Urothelium cell line (cell line): ENCODE measurements at regions not wholly inside any gene's neighbourhood (a gene's known extent, or its start where the extent isn't known, plus 50 kb on each side); places are given as distances from the start of the nearest gene placed in this dataset.

ENCODE experiments used
- DNase-seq: peaks from one replicate; pipeline ENCODE4 v3.0.0; 2011; ENCODE audit warnings: low spot score, mixed read lengths
- FAIRE-seq: peaks from 2 replicates; lab custom pipeline; 2011; peaks lifted over from hg19 to GRCh38; lab: Jason Lieb, UNC

DNA sequence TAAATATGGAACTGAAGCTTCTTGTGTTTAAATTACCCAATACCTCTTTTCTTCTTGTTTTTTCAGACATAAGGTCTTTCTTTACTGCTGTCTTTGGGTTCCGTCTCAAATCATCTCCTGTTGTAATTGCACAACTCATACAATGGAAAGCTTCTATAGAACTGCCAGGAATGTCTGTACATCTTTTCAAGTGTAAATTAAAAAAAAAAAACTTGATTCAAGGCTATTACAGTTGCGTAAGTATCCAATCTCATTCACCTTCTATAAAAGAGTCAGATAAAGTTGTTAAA is 243.5 kb downstream of the ICE1 start:
- no peak for FAIRE-seq
- DNase-seq, result no peak

DNA sequence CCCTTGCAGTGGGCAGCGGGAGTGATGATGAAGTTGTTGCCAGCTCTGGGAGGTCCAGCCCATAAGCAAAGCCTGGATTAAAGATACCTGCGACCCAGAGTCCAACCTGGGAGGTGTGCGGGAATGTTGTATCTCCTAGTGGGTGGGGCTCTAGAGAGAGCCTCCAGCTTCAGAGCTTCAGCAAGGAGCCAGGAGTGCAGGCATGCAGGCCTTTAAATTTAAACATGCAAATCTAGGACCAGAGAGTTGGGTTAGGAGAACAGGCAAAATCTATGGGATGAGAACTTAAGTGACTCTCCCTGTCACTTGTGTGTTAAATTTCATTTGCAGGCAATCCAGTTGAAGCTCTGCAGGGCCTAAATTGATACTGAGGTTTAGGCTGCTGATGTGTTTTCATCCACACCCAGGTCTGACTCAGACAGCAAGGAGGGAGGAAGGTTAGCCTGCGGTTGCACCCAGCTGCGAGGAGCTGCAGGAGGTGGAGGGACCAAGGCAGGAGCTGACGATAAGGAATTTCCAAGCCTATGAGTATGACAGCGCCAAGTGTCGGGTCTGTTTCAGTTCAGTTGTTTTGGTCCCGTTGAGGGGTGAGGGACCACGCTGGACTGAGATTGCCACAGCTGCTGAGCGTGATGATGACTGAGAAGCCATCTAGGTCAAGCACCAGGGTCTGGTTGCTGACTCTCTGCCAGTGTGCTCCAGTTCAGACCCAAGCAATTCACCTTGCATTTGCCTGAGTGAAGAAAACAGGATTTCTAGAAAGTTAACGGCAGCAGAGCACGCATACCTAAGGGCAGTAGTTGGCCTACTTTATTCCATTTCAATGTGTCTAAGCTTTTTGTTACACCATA is 243.0 kb downstream of the ICE1 start:
- peak; percentile 96 for FAIRE-seq
- DNase-seq, result peak; percentile 89

DNA sequence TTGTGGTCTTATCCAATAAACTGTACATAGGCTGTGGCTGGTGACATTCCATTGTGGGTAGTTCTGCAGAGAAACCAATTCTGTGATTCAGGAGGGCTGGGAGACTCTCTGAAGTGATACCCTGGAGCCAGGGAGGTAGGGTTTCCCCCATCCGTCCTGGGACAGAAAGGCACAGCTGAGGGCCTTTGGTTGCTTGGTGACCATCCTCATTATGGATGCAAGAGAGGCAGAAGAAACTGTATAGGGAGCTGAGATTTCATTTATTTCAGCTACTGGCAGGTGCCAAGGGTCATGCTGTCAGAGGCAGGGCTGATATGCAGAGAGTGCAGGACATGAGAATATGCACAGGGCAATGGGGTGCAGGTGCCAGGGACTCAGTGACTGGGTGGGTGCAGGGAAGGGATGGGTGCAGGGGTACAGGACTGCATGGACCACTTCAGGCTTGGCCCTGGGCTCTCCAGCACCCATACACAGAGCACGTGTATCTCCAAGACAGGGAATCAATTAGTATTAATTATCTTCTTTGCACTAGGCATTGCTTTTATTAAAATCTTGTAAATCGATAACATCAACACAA is 236.5 kb downstream of the ICE1 start:
- FAIRE-seq, result peak; percentile 67
- no peak for DNase-seq

DNA sequence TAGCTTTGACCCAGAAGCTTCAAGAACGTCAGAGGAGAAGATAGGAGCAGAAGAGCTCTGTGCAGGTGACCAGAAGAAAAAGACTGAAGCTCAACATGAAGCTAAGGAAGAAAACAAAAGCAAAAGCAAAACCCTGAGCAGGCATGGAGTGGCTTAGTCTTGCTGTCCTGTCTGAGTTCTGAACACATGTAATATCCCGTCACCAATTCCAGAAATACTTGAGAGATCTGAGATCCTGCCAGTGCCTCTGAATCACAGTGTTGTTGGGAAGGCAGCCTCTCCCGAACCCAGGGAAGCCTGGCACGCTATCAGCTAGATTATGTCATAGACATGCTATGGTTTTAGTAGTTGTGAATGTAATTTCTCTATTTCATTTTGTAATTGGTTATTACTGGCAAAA is 235.7 kb downstream of the ICE1 start:
- FAIRE-seq (no peak), DNase-seq (peak; percentile 65)

DNA sequence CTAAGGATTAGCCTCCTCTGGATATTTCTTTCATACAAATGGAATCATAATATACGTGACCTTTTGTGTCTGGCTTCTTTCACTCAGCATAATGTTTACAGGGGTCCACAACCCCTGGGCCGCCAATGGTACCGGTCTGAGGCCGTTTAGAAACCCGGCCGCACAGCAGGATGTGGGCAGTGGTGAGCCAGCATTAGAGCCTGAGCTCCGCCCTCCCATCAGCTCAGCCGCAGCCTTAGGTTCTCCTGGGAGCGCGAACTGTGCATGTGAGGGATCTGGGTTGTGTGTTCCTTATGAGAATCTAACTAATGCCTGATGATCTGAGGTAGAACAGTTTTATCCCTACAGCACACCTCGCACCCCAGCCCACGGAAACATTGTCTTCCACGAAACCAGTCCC is 229.7 kb downstream of the ICE1 start:
- FAIRE-seq, result peak; percentile 62

DNA sequence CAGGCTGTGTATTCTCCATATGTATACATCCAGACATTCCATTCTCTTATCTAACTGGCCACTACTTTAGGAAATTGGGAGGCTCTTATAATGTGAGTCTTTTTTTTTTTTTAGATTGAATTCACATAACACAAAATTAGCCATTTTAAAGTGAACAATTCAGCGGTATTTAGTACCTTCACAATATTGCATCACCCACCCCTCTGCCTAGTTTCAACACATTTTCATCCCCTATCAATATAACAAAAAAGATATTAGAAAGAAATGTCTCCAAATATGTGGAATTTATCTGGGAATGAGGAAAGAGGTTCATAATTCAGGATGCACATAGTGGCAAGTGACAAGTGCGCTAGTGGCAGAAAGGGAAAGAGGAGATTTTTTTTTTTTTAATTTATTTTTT is 228.5 kb downstream of the ICE1 start:
- no peak for FAIRE-seq

More for the DNA sequence above, 229.7 kb downstream of the ICE1 start:
- DNase-seq, result no peak

DNA sequence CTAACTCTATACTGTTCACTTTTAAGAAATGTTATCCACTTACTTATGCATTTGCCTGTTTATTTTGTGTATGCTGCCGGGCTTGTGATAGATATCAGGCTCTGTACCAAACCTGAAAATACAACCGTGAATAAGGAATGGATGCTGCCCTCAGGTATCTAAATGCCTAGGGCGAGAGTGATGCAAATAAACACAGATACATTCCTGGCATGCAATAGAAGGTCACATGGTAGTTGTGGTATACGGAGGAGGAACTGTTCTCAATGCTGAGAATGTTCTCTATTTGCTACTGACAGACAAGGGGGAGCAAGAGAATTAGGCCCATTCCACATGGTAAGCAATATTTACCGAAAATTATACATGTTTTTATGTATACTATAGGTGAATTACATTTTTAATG is 227.8 kb downstream of the ICE1 start:
- DNase-seq (no peak), FAIRE-seq (no peak)

More for the DNA sequence above, 228.5 kb downstream of the ICE1 start:
- DNase-seq, result no peak

DNA sequence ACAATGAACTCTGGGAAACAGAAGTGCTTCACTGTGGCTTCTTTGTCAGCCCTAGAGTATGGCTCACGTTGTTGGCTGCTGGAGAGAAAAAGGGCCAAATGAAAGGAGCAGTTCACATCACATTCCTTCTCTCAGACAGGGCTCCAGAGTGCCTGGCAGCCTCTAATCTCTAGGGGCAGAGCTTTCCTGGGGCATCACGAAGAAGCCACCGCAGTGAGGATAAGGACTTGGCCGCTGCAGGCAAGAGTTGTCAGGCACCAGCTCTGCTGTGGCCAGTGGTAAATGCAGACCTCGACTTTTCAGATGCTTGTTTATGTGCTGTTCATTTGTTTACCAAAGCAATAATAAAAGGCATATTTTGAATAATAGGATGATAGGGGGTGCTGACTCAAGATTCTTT is 227.2 kb downstream of the ICE1 start:
- no peak for FAIRE-seq
- DNase-seq, result no peak

DNA sequence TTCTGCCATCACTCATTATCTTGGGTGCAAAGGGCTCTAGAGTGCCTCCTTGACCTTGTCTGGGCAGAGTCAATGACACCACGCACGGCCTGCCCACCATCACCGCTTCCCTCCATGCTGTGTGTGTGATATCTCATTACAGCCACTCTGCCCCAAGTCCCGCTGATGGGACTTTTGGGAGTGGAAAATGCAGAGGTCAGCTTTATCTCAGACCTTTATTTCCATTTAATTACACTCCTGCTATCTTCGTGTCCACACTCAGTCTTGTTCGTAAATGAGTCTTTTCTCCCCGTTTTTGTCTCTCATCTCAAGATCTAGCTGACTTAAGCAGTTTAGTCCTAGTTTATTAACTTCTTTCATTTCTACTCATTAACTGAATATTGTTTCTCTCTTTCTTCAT is 226.2 kb downstream of the ICE1 start:
- no peak for DNase-seq
- FAIRE-seq, result no peak

DNA sequence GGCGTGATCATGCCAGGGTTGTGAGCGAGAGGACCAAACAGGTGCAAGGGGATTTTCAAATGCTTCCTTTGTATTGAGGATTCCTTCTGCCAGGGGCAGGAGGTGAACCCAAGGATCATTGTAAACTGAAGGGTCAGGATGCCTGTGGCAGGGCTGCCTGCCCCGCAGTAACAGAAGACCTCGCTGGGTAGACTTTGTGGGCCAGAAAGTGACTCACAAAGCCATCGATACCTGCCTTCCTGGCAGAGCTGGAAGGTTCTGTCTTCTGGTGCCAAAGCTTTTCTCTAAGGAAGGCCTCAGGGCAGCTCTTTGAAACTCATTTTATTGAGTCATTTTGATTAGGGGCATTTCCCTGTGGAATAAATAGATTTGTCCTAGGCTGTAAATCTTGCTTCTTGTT is 223.4 kb downstream of the ICE1 start:
- FAIRE-seq, result no peak

DNA sequence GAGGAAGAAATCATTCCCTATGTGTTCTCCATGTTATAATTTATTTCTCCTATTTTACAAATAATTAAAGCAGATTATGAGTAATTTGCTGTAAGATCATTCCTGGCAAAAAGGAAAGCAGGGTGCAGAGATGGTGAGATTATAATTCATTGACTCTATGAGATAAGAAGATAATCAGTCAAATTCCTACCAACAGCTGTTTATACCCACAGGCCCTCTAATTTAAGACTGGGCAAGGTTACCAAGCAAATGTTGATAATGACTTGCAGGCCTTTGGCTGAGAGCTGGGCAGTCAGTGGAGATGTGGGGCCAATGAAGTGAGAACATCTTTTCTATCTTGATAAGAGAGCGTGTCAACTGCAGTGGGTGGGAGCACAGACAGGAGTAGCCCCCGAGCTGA is 222.7 kb downstream of the ICE1 start:
- no peak for FAIRE-seq
- no peak for DNase-seq

More for the DNA sequence above, 223.4 kb downstream of the ICE1 start:
- no peak for DNase-seq

DNA sequence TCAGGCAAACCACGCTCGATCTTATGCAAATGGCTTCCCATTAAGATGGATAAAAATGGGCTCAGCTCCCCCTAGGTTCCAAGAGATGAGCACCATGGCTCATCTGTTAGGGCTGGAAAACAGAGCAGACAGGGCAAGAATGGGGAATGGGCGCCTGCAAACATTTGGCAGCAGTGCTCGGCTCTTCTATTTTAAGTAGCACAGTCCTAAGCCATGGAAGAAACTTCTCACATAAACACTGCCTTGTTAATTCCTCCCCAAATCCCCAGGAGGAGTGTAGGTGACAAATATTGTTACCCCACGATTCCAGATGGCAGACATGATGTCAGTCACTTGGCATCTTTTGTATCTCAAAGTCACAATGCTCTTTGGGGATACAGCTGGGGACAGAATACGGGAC is 221.8 kb downstream of the ICE1 start:
- DNase-seq (no peak), FAIRE-seq (no peak)

DNA sequence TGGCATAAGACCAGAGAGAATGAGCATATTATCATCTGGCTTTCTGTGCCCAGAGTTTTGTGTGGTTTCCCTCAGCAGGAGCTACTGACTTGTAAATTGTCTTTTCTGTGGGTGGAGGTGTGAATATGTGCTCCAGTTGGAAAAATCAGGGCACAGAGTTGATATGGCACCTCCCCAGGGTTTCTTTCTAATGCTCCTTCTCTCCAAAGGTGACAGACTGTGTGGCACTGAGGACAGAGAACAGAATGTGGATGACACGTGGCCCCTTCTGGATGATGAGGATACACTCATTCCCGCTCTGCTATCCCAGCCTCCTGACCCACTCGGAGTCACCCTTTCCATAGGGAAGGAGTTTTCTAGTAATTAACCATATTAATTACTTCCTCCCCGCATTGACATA is 221.0 kb downstream of the ICE1 start:
- no peak for DNase-seq

DNA sequence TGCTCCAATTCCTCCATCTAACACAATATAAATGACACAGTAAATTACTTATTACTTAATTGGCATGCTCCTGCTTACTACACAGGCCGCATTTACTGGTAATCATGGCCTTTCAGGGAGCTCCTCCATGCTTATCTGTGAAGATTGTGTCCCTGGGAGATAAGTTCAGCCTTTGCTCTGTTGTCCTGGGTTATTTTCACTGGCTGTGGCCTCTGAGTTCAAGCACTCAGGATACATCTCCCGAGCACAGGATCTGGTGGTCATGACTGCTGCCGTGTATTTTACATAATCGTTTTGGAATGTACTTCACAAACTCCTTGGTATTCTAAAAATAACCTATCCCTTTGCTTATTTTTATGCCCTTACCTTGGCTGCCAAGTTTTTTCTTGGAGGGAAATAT is 215.7 kb downstream of the ICE1 start:
- FAIRE-seq (peak; percentile 5), DNase-seq (peak; percentile 61)

More for the DNA sequence above, 221.0 kb downstream of the ICE1 start:
- FAIRE-seq, result no peak

DNA sequence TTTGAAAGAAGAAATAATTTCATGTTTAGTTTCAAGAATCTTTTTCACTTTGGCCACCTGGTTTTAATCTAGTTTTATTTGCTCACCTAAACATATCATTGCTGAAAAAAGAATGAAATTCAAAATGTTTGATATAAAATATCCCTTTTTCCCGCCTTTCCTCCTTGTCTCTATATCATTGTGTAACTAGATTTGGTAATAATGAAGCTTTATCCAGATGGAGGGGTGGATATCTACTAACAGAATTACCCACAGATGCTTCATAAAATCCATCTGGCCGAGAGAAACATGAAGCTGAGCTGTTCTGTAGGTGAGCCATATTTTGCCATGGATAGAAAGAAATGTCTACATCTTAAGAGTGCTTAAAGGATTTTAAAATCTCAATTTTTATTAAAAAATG is 214.7 kb downstream of the ICE1 start:
- FAIRE-seq, result no peak
- DNase-seq, result no peak

DNA sequence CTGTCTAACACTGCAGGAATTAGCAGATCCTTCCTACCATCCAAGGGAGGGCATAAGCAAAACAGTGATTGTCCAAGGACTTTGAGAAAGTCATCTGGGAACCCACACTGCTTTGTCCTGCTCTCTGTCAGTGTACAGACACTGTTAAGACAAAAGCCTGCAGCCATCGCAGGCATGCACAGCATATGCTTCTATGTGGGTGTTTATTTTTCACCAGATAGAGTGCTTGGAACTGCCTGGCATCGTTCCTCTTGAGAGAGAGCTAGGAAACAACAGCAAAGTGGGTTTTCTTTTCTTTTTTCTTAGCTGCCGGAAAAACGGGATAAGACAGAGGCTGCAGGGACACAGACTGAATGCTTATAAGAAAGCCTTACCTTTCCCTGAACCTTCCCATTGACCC is 212.3 kb downstream of the ICE1 start:
- FAIRE-seq, result no peak
- no peak for DNase-seq

DNA sequence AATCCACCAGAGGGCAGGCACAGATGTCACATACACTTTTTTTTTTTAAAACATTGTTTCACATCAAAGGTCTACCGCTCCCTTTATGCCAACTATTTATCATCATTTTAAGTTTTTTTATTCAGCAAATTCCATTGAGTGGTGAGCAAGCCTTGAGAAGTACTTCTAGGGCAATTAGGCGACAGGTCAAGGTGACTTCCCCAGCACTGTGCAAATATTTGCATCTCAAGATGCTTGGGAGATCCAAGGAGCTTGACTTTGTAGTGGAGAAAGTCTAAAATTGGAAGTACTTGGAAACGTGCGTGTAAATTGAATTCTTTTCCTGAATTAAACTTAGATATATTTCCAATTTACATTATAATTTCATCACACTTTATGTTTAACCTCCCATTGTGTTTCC is 211.1 kb downstream of the ICE1 start:
- FAIRE-seq, result no peak

DNA sequence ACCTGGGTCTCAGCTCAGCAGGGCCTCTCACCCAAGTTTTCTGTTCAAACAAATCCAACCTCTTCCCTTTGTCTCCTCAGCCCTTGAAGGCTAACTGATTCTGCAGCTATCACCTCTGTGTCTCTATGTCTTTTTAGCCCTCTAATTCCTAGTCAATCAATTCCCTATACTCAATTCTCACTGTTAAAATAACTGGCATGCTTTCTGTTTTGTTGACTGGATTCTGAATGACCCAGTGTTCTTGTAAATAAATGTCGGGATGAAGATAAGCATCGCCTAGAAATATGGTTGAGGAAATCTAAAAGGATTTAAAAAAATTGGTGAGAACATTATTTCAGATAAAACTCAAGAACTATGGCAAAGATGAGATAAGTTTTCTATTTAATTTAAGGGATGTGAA is 210.2 kb downstream of the ICE1 start:
- DNase-seq, result no peak
- FAIRE-seq, result no peak

More for the DNA sequence above, 211.1 kb downstream of the ICE1 start:
- DNase-seq, result no peak

DNA sequence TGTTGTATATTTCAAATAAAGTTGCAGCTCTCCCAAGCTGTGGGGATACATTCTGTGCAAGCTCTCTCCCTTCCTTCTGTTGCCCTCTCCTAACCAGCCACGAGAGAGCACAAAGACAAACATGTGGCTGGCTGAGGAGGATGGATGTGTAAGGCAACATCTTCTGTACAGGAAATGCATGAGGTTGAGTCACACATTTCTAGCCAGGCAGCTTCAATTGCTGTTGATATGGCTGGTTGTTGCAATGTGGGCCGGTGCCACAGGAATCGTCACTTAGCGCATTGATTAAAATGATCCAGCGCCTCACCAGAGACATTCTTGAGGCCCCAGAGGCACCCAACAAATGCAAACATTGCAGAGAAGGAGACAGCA is 207.1 kb downstream of the ICE1 start:
- FAIRE-seq (peak; percentile 9), DNase-seq (peak; percentile 51)

DNA sequence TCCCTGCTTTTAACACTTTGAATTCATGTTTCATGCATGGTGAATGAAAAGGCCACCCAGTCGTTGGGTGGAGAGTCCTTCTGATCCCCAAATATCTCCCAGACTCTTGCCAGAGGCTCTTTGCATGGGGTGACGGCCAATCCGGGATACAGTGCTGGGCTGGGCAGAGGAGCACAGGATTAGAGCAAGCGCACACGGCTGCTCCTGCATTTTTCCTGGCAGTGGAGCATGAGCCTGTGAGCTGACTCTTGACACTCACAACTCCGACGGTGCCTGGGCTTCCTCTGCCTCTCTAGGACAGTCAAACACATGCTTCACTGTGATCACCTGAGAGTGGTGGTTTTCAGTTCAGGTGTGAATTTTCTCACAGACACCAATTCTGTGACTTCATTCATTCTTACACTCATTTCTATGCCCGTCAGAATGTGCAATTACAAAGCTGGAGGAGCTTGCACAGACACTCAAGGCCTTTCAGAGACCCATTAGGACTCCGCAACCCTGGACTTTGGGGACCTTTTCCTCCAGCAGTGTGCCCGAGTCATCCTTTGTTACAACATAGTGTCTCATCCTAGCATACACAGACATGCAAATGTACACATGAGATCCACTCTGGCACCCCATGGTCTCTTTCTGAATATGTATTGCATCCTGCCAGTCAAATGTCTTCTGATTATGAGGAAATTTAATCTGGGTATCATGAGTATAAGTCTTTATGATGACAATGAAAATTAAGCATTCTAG is 206.6 kb downstream of the ICE1 start:
- peak; percentile 53 for FAIRE-seq
- no peak for DNase-seq

DNA sequence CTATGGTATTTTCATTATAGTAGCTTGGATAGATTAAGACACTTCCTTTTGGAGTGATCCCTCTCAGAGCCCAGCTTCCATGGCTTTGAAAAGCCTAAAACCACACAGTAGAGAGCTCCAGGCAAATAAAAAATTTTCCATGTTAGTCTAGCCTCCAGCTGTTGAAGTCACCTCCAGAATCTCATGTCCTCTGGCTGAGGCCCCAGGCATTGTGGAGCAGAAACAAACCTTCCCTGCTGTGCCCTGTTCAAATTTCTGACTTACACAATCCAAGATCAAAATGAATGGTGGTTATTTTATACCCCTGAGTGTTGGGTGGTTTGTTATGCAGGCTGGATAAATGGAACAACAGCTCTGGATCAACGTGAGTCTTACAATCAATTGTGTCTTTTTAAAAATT is 203.9 kb downstream of the ICE1 start:
- FAIRE-seq (no peak), DNase-seq (no peak)

DNA sequence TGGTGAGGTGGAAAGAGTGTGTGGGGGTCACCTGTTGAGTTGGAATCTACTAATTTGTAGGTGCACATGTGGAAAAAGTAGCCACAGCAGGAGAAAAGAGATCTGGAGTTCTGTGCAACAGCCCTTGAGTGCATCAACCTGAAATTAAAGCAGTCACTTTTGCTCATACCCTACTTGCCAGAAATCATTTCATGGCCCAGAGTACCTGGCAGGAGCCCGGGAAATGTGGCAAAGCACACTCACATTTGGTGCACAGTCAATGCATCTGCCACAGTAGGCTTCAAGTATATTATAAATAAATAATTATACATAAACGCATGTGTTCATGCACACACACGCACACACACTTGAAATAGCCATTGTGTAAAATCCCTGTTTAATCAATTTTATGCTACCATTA is 203.0 kb downstream of the ICE1 start:
- DNase-seq (no peak), FAIRE-seq (no peak)
